GM12878 (cell line): ENCODE measurements at regions not wholly inside any gene's neighbourhood (a gene's known extent, or its start where the extent isn't known, plus 50 kb on each side); places are given as distances from the start of the nearest gene placed in this dataset.

Source experiments
- BACH1 ChIP-seq: fragments of 450-650 bp; IDR thresholded peaks from 2 replicates; pipeline ENCODE4 v1.6.1; 2017; ENCODE audit warnings: mild to moderate bottlenecking, borderline replicate concordance
- EGR1 ChIP-seq, 2 experiments: IDR thresholded peaks; 1 replicate in 1 of 2; 2 replicates in 1 of 2; pipeline ENCODE4 v1.6.1; 2011 to 2012; ENCODE audit warnings: low read depth in 2 of 2, low read length in 2 of 2, borderline replicate concordance in 1 of 2, mild to moderate bottlenecking in 1 of 2, moderate library complexity in 1 of 2
- MXI1 ChIP-seq: fragments of 150-350 bp; IDR thresholded peaks from 2 replicates; pipeline ENCODE4 v1.6.1; 2011; ENCODE audit warnings: low read depth, mild to moderate bottlenecking, inconsistent platforms, low read length, improper control_type of control experiment
- PRDM15 ChIP-seq: fragments of 450-650 bp; formaldehyde crosslinking; IDR thresholded peaks from 2 replicates; pipeline ENCODE4 v1.4.0; 2020; ENCODE audit warnings: mild to moderate bottlenecking, moderate library complexity
- SREBF1 ChIP-seq: IDR thresholded peaks from 2 replicates; pipeline ENCODE4 v1.6.1; 2012; ENCODE audit warnings: mild to moderate bottlenecking, low read length
- STAT1 ChIP-seq: fragments of 450-650 bp; conservative IDR thresholded peaks from 2 replicates; pipeline ENCODE4 v1.6.1; 2014; ENCODE audit warnings: antibody characterized with exemption, mild to moderate bottlenecking
- TF ChIP-seq, protein P1 (sequence below): fragments of 450-650 bp; IDR thresholded peaks from 2 replicates; pipeline ENCODE4 v1.6.1; 2017; ENCODE audit warnings: mild to moderate bottlenecking, moderate library complexity

- TF ChIP-seq, protein P1, sequence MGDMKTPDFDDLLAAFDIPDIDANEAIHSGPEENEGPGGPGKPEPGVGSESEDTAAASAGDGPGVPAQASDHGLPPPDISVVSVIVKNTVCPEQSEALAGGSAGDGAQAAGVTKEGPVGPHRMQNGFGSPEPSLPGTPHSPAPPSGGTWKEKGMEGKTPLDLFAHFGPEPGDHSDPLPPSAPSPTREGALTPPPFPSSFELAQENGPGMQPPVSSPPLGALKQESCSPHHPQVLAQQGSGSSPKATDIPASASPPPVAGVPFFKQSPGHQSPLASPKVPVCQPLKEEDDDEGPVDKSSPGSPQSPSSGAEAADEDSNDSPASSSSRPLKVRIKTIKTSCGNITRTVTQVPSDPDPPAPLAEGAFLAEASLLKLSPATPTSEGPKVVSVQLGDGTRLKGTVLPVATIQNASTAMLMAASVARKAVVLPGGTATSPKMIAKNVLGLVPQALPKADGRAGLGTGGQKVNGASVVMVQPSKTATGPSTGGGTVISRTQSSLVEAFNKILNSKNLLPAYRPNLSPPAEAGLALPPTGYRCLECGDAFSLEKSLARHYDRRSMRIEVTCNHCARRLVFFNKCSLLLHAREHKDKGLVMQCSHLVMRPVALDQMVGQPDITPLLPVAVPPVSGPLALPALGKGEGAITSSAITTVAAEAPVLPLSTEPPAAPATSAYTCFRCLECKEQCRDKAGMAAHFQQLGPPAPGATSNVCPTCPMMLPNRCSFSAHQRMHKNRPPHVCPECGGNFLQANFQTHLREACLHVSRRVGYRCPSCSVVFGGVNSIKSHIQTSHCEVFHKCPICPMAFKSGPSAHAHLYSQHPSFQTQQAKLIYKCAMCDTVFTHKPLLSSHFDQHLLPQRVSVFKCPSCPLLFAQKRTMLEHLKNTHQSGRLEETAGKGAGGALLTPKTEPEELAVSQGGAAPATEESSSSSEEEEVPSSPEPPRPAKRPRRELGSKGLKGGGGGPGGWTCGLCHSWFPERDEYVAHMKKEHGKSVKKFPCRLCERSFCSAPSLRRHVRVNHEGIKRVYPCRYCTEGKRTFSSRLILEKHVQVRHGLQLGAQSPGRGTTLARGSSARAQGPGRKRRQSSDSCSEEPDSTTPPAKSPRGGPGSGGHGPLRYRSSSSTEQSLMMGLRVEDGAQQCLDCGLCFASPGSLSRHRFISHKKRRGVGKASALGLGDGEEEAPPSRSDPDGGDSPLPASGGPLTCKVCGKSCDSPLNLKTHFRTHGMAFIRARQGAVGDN, result no peak
- TF ChIP-seq BACH1 (no peak), STAT1 (no peak), SREBF1 (no peak), EGR1 (IDR thresholded peaks at IDR 0.05; ENCODE audit: borderline replicate concordance in 1 of 2, low read depth in 2 of 2, low read length in 2 of 2) (no peak), MXI1 (no peak), PRDM15 (no peak)
These were observed 62.8 kb upstream of the PITRM1 start (continued) for GRCh38 chr10:3235395-3235794.
